ENCODE measurements at regions not wholly inside any gene's neighbourhood (a gene's known extent, or its start where the extent isn't known, plus 50 kb on each side); places are given as distances from the start of the nearest gene placed in this dataset.

DNA sequence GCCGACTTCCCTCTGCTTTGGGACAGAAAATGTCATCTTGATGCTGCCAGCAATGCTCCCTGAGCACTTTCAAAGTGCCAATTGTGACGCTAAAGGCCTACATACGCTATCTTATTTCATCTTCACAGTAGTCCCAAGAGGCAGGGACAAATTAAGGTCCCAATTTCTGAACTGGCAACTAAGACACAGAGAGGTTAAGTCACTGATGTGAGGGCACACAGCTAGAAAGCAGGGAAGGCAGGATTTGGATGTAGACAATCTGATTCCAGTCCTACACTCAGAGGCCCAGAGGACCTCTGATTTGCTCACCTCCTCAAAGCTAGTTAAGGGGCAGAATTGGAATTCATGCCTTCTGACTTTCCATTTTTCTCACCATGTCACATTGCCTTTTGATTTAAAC is 249.2 kb upstream of the CLINT1 start:
- DNase-seq (ENCODE audit: low spot score), result no peak
- Mint-ChIP-seq H3K4me1 (ENCODE audit: low read depth) (no peaks in the 10 kb centered on the region), H3K27me3 (ENCODE audit: low read depth) (peaks cover 4% of the 10 kb centered on the region), H3K27ac (ENCODE audit: unreplicated experiment) (no peak overlapping the region), H3K9me3 (ENCODE audit: low read depth) (no peaks in the 10 kb centered on the region), H3K36me3 (ENCODE audit: low read depth) (no peaks in the 10 kb centered on the region), H3K4me3 (ENCODE audit: unreplicated experiment) (no peak overlapping the region)
- TF ChIP-seq, protein P1, sequence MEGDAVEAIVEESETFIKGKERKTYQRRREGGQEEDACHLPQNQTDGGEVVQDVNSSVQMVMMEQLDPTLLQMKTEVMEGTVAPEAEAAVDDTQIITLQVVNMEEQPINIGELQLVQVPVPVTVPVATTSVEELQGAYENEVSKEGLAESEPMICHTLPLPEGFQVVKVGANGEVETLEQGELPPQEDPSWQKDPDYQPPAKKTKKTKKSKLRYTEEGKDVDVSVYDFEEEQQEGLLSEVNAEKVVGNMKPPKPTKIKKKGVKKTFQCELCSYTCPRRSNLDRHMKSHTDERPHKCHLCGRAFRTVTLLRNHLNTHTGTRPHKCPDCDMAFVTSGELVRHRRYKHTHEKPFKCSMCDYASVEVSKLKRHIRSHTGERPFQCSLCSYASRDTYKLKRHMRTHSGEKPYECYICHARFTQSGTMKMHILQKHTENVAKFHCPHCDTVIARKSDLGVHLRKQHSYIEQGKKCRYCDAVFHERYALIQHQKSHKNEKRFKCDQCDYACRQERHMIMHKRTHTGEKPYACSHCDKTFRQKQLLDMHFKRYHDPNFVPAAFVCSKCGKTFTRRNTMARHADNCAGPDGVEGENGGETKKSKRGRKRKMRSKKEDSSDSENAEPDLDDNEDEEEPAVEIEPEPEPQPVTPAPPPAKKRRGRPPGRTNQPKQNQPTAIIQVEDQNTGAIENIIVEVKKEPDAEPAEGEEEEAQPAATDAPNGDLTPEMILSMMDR (IDR thresholded peaks at IDR 0.05), result no peak

DNA sequence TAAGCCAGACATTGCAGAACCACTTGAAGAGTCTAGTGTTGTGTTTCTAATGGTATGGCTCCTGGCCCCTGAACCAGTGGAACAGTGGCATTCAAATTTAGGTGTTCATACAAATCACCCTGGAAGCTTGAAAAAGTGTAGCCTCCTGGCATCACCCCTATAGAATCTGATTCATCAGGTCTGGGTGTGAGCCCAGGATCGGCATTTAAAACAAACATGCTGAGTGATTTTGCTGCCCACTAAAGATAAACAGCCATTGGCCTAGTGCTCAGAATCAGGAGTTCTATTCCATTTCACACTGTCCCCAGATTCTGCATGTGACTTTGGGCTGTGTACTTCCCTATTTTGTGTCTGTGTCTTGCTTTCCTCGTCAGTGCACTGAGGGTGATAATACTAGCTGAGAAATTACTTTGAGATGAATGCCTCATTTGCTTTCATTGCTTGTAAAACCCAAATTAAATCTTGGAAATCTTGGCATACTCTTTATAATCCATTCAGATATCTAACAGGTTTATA is 241.5 kb upstream of the CLINT1 start:
- Mint-ChIP-seq H3K4me3 (ENCODE audit: unreplicated experiment) (no peak overlapping the region), H3K4me1 (ENCODE audit: low read depth) (no peaks in the 10 kb centered on the region), H3K9me3 (ENCODE audit: low read depth) (peaks cover 9% of the 10 kb centered on the region), H3K27ac (ENCODE audit: unreplicated experiment) (no peak overlapping the region), H3K27me3 (ENCODE audit: low read depth) (peaks cover 2% of the 10 kb centered on the region), H3K36me3 (ENCODE audit: low read depth) (peaks cover 1% of the 10 kb centered on the region)
- TF ChIP-seq, protein P1 (IDR thresholded peaks at IDR 0.05), result no peak
- no peak for DNase-seq (ENCODE audit: low spot score)

DNA sequence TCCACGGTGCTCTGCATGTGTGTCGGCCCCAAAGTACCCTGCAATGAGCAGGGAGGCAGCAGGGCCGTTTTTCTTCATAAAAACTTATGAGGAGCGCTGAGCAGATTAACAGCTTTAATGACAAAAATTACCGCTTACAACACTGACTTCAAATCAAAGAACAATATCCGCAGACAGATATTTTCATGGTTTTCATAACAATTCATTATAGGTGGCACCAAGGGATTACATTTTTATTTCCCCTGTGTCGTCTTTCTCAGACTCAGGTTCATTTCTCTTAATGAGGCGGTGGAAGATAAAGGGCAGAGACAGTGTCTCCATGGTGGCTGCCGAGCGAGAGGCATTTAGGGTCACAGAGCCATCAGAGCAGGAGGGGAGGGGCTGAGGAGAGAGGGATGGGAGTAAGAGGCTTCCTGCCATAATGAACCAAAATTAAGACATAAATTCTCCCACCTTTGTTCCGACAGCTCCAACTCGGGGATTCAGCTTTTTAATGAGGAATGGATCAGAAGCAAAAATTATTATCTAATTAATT is 240.7 kb upstream of the CLINT1 start:
- H3K27ac Mint-ChIP-seq (ENCODE audit: unreplicated experiment), result no peak overlapping the region
- DNase-seq (ENCODE audit: low spot score), result no peak
- peaks cover 1% of the 10 kb centered on the region for H3K36me3 Mint-ChIP-seq (ENCODE audit: low read depth)
- H3K9me3 Mint-ChIP-seq (ENCODE audit: low read depth), result peaks cover 9% of the 10 kb centered on the region
- H3K27me3 Mint-ChIP-seq (ENCODE audit: low read depth), result peaks cover 2% of the 10 kb centered on the region
- TF ChIP-seq, protein P1 (IDR thresholded peaks at IDR 0.05), result no peak
- no peaks in the 10 kb centered on the region for H3K4me1 Mint-ChIP-seq (ENCODE audit: low read depth)
- H3K4me3 Mint-ChIP-seq (ENCODE audit: unreplicated experiment), result no peak overlapping the region

DNA sequence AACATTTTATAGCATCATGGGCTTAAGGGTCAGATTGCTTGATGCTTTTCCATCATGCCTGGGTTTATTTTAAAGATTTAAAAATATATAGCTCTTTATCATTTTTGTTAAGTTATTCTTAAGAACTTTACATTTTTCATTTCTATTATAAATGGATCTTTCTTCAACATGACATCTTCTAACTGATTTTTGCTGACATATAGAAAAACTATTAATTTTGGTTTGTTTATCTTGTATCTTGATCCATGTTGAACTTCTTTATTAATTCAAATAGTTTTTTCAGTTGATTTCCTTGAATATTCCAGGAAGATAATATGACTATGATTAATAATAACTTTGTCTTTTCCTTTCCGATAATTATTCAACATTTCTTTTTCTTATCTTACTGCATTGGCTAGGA is 237.9 kb upstream of the CLINT1 start:
- Mint-ChIP-seq H3K4me1 (ENCODE audit: low read depth) (no peaks in the 10 kb centered on the region), H3K27ac (ENCODE audit: unreplicated experiment) (no peak overlapping the region), H3K36me3 (ENCODE audit: low read depth) (peaks cover 1% of the 10 kb centered on the region)

DNA sequence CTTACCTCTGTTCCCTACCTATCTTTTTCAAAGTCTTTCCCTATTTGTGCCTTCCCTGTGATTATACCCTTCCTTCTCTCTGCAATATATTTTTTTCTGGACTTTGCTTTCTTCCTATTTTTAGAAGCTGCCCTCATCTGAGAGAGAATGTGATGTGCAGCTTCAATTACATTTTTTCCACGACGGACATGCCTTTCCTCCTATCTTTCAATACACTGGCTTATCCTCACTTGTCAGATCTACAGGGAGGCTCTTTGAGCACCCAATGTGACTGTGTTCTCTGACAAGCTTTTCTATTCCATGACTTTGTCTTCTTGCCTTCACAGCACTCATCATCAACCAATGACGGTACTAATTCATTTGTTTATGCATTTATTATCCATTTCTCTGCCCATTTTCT is 227.9 kb upstream of the CLINT1 start:
- no peak overlapping the region for H3K4me3 Mint-ChIP-seq (ENCODE audit: unreplicated experiment)
- DNase-seq (ENCODE audit: low spot score), result no peak
- no peaks in the 10 kb centered on the region for H3K9me3 Mint-ChIP-seq (ENCODE audit: low read depth)
- no peak overlapping the region for H3K27ac Mint-ChIP-seq (ENCODE audit: unreplicated experiment)
- no peaks in the 10 kb centered on the region for H3K36me3 Mint-ChIP-seq (ENCODE audit: low read depth)
- no peaks in the 10 kb centered on the region for H3K27me3 Mint-ChIP-seq (ENCODE audit: low read depth)
- peaks cover 10% of the 10 kb centered on the region for H3K4me1 Mint-ChIP-seq (ENCODE audit: low read depth)
- TF ChIP-seq, protein P1 (IDR thresholded peaks at IDR 0.05), result no peak

More for the DNA sequence above, 237.9 kb upstream of the CLINT1 start:
- no peak for DNase-seq (ENCODE audit: low spot score)
- Mint-ChIP-seq H3K4me3 (ENCODE audit: unreplicated experiment) (no peak overlapping the region), H3K27me3 (ENCODE audit: low read depth) (peaks cover 2% of the 10 kb centered on the region), H3K9me3 (ENCODE audit: low read depth) (peaks cover 9% of the 10 kb centered on the region)
- TF ChIP-seq, protein P1 (IDR thresholded peaks at IDR 0.05), result no peak
